Omental fat pad (tissue), 3 donors: ENCODE measurements at regions not wholly inside any gene's neighbourhood (a gene's known extent, or its start where the extent isn't known, plus 50 kb on each side); places are given as distances from the start of the nearest gene placed in this dataset.

Experiments
- ATAC-seq: fragments of 150-250 bp; one replicate; pipeline ENCODE4 v1.9.1; 2016; ENCODE audit warnings: mild to moderate bottlenecking, moderate library complexity; ENCODE audit not compliant: low FRiP score
- DNase-seq: peaks from one replicate; pipeline ENCODE4 v3.0.0-alpha.2; 2019; ENCODE audit warnings: low spot score
- CTCF ChIP-seq, 3 donors: fragments of 450-650 bp; IDR thresholded peaks; one replicate each; pipeline ENCODE4 v1.5.1; 2016 to 2017; ENCODE audit warnings: antibody characterized with exemption in 3 of 3, mild to moderate bottlenecking in 3 of 3, moderate library complexity in 2 of 3

GRCh38 chr3:31369637-31370379 is 162.9 kb upstream of the STT3B start:
- ATAC-seq (no peak), DNase-seq (no peak)
- TF ChIP-seq CTCF (IDR thresholded peaks at IDR 0.05): no peak

- DNase-seq (no peak), ATAC-seq (no peak)
- TF ChIP-seq CTCF (IDR thresholded peaks at IDR 0.05): no peak
Measured at GRCh38 chr3:31370380-31370666, 162.4 kb upstream of the STT3B start.

GRCh38 chr3:31370681-31371080 is 162.0 kb upstream of the STT3B start:
- ATAC-seq (no peak), DNase-seq (no peak)
- TF ChIP-seq CTCF (IDR thresholded peaks at IDR 0.05): no peak

DNA sequence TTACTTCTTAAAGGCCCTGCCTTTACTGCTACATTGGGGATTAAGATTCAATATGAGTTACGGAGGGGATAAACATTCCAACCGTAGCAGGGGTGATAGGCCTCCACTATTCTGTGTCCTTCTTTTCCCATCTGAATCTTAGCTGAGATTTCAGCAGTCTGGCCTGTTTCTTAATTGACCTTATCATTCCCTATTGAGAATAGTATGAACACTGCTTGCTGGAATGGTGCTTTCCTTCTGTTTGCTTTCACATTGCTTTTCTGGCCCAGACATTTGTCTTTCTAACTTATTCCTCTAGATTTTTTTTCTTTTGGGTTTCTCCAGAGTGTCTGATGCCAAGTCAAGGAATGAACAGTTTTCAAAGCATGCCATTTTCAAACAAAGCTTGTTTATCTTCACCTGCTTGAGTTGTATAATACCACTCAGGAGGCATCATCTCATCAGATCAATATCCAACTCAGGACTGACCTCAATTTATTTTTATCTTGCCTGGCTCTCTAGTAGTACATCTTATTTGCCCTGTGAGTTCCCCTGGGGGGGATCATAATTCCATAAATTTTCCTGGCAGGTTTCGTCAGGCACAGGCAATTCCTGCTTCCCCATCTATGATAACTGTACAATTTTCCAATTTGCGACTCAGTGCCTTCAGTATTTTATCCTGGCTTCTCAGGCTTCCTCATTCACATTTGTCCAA is 161.1 kb upstream of the STT3B start:
- ATAC-seq (no peak), DNase-seq (no peak)
- TF ChIP-seq CTCF (IDR thresholded peaks at IDR 0.05): no peak

DNA sequence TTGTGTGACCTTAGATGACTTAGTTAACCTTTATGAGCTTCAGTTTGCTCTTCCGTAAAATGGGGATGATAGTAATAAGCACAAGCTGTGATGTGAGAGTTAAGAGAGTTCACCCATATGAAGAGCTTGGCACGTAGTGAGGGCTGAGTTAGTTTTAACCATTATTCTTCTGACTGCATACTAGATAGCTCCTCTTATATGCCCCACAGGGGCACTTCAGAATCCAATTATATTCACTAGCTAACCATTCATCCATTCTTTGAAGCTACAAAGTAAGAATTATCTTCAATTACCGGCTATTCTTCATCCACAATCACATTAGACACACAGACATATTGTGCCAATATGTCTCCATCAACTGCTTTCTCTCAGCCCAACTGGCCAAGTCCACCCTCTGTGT is 159.0 kb upstream of the STT3B start:
- DNase-seq: no peak
- no peak for TF ChIP-seq CTCF (IDR thresholded peaks at IDR 0.05)
- ATAC-seq: no peak

DNA sequence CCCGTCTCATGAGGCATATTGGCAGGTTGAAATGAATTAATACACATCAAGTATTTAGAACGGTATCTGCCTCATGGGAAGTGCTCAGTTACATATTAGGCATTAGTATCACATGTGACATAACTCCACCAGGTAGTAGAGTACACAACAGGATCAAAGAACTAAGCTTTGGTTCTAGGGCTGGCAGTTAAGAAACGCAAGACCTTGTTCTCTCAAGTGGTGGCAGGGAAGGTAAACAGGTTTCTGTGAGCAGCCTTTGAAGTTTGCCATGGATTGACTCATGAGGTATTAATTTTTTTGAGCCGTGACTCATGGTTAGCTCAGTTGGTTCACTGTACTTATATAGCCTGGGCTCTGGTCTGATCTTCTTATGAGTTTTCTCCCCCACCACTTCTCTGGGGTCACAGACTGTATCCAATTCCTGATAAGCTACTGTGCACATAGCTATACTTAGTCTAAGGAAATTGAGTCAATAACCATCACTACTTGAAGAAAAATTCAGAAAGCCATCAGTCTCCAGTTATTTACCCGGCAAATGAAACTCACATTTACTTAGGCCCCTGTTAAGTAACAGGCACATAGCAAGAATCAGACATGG is 155.6 kb upstream of the STT3B start:
- TF ChIP-seq CTCF (IDR thresholded peaks at IDR 0.05): no peak
- peak; percentile 59 for ATAC-seq

DNA sequence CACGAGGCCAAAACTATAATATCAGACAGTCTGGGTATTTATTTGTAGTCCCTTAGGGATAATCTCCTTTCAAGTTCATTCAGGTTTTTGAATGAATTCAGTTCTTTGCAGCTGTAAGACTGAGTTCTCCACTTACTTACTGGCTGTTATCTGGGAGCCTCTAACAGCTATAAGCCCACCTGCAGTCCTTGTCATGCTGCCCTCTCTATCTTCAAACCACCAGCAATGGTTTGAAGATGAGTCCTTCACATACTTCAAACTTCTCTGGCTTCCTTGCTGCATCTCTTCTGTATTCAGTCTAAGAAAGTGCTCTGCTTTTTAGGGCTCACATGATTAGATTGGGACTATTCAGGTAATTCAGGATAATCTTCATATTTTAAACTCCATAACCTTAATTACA is 154.5 kb upstream of the STT3B start:
- ATAC-seq: no peak
- no peak for DNase-seq
- no peak for TF ChIP-seq CTCF (IDR thresholded peaks at IDR 0.05)

More for the DNA sequence above, 155.6 kb upstream of the STT3B start:
- DNase-seq: no peak
